Vagina (tissue), 2 donors: ENCODE measurements at regions not wholly inside any gene's neighbourhood (a gene's known extent, or its start where the extent isn't known, plus 50 kb on each side); places are given as distances from the start of the nearest gene placed in this dataset.

Experiments
- DNase-seq, 2 donors: peaks; one replicate each; pipeline ENCODE4 v3.0.0-alpha.2; 2017; ENCODE audit errors: extremely low spot score in 2 of 2
- H3K27ac ChIP-seq: fragments of 200-600 bp; sonication (generic); one replicate; pipeline ENCODE4 v1.5.1; 2019
- H3K27me3 ChIP-seq: fragments of 200-600 bp; sonication (generic); one replicate; pipeline ENCODE4 v1.5.1; 2019
- H3K36me3 ChIP-seq, 2 donors: fragments of 200-600 bp; sonication (generic); one replicate each; pipeline ENCODE4 v1.5.1; 2017 to 2019
- H3K4me1 ChIP-seq: fragments of 200-600 bp; sonication (generic); one replicate; pipeline ENCODE4 v1.5.1; 2019
- H3K4me3 ChIP-seq, 2 donors: fragments of 200-600 bp; sonication (generic); 1 replicate in 1 of 2; 2 replicates in 1 of 2; pipeline ENCODE4 v1.5.1; 2016 to 2019
- H3K9me3 ChIP-seq: fragments of 200-600 bp; sonication (generic); one replicate; pipeline ENCODE4 v1.5.1; 2019
- POLR2A ChIP-seq, 2 donors: fragments of 450-650 bp; IDR thresholded peaks; one replicate each; pipeline ENCODE4 v1.6.1; 2017; ENCODE audit warnings: antibody characterized with exemption in 2 of 2, mild to moderate bottlenecking in 2 of 2, moderate library complexity in 2 of 2
- POLR2AphosphoS5 ChIP-seq, 2 donors: sonication (generic); formaldehyde crosslinking; IDR thresholded peaks; one replicate each; pipeline ENCODE4 v1.9.0; 2017; ENCODE audit warnings: antibody characterized with exemption in 2 of 2, mild to moderate bottlenecking in 2 of 2, low read depth in 1 of 2; ENCODE audit not compliant: insufficient read depth in 1 of 2
- intact Hi-C: fragments of 100-400 bp; cut with DNase I; formaldehyde crosslinking; loops from one replicate; pipeline ENCODE4 v1.15.1; 2023
- TF ChIP-seq, protein P1 (sequence below), 3 experiments: fragments of 450-650 bp in 2 of 3; fragments of 200-600 bp in 1 of 3; sonication (generic) in 1 of 3; IDR thresholded peaks; one replicate each; pipeline ENCODE4 v1.5.1; 2017 to 2019; ENCODE audit warnings: antibody characterized with exemption in 3 of 3, mild to moderate bottlenecking in 2 of 3, moderate library complexity in 2 of 3

DNA sequence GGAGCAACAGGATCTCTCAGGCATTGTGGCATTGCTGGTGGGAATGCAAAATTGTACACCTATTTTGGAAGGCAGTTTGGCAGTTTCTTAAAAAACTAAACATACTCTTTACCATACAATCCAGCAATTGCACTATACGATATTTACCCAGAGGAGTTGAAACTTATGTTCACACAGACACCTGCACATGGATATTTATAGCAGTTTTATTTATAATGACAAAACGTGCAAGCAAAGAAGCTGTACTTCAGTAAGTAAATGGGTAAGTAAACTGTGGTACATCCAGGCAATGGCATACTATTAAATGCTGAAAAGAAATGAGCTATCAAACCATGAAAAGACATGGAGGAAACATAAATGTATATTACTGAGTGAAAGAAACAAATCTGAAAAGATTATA is 71.6 kb upstream of the UBAC2 start:
- H3K36me3 ChIP-seq, result no peaks in the 10 kb centered on the region
- no peaks in the 10 kb centered on the region for H3K9me3 ChIP-seq
- H3K4me3 ChIP-seq, result no peak overlapping the region

DNA sequence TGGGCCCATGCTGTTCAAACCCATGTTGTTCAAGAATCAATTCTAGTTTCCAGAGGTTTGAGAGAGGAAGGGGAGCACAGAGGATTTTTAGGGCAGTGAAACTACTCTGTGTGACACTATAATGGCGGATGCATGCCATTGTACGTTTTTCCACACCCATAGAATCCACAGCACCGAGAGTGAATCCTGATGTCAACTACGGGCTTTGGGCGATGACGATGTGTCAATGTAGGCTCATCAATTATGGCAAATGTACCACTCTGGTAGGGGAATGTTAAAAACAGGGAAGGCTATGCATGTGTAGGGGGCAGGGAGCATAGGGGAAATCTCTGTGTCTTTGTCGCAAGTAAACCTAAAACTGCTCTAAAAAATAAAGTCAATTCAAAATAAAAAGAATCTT is 70.7 kb upstream of the UBAC2 start:
- Histone ChIP-seq H3K4me1 (no peaks in the 10 kb centered on the region), H3K27ac (no peak overlapping the region), H3K4me3 (no peak overlapping the region), H3K27me3 (no peaks in the 10 kb centered on the region), H3K36me3 (no peaks in the 10 kb centered on the region), H3K9me3 (no peaks in the 10 kb centered on the region)
- intact Hi-C loops, result no loop called here
- TF ChIP-seq, protein P1, sequence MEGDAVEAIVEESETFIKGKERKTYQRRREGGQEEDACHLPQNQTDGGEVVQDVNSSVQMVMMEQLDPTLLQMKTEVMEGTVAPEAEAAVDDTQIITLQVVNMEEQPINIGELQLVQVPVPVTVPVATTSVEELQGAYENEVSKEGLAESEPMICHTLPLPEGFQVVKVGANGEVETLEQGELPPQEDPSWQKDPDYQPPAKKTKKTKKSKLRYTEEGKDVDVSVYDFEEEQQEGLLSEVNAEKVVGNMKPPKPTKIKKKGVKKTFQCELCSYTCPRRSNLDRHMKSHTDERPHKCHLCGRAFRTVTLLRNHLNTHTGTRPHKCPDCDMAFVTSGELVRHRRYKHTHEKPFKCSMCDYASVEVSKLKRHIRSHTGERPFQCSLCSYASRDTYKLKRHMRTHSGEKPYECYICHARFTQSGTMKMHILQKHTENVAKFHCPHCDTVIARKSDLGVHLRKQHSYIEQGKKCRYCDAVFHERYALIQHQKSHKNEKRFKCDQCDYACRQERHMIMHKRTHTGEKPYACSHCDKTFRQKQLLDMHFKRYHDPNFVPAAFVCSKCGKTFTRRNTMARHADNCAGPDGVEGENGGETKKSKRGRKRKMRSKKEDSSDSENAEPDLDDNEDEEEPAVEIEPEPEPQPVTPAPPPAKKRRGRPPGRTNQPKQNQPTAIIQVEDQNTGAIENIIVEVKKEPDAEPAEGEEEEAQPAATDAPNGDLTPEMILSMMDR (IDR thresholded peaks at IDR 0.05), result no peak
- TF ChIP-seq POLR2AphosphoS5 (IDR thresholded peaks at IDR 0.05; ENCODE audit: insufficient read depth in 1 of 2, low read depth in 1 of 2) (no peak), POLR2A (IDR thresholded peaks at IDR 0.05) (no peak)
- no peak for DNase-seq

More for the DNA sequence above, 71.6 kb upstream of the UBAC2 start:
- TF ChIP-seq POLR2AphosphoS5 (IDR thresholded peaks at IDR 0.05; ENCODE audit: insufficient read depth in 1 of 2, low read depth in 1 of 2), result no peak
- TF ChIP-seq, protein P1 (IDR thresholded peaks at IDR 0.05), result no peak
- H3K4me1 ChIP-seq, result no peaks in the 10 kb centered on the region
- no peak overlapping the region for H3K27ac ChIP-seq
- DNase-seq, result no peak
- intact Hi-C loops, result no loop called here
- H3K27me3 ChIP-seq, result no peaks in the 10 kb centered on the region

DNA sequence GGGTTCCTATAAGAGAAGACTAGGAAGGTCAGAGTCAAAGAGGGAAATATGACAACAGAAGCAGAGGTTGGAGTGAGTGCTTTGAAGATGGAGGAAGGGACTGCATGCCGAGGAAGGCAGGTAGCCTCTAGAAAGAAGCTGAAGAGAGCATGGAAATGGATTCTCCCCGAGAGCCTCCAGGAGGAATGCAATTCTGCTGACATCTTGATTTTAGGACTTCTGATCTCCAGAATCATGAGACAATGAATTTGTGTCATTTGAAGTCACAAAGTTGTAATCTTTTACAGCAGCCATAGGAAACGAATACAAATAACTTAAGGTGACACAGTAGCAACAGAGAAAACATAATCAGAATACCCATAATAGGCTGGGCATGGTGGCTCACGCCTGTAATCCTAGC is 69.2 kb upstream of the UBAC2 start:
- intact Hi-C loops, result no loop called here
- TF ChIP-seq POLR2AphosphoS5 (IDR thresholded peaks at IDR 0.05; ENCODE audit: insufficient read depth in 1 of 2, low read depth in 1 of 2) (no peak), POLR2A (IDR thresholded peaks at IDR 0.05) (no peak)
- TF ChIP-seq, protein P1 (IDR thresholded peaks at IDR 0.05), result no peak
- H3K27ac ChIP-seq, result no peak overlapping the region
- DNase-seq, result no peak
- H3K4me1 ChIP-seq, result no peaks in the 10 kb centered on the region
- no peaks in the 10 kb centered on the region for H3K9me3 ChIP-seq
- H3K4me3 ChIP-seq, result no peak overlapping the region
- H3K27me3 ChIP-seq, result no peaks in the 10 kb centered on the region
- no peaks in the 10 kb centered on the region for H3K36me3 ChIP-seq

DNA sequence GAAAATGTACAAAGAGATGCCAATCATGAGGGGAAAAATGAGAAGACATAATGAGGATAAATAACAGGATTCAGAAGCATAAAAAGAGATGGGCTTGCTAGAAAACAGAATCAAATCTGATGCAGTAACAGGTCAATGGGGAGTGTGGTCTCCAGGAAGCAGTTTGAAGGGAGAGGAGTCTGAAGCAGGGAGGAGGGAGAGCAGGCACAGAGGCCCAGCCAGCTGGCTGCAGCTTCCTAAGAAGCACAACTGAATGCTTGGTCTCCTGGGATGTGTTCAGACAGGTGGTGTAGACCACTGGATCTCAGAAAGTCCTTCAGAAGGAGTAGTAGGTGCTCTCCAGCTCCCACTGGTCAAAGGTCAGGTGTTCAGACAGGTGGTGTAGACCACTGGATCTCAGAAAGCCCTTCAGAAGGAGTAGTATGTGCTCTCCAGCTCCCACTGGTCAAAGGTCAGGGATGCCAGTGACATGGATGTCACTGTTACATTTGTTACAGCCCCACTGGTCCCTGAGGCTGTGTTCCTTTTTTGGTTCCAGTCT is 68.3 kb upstream of the UBAC2 start:
- Histone ChIP-seq H3K27me3 (no peaks in the 10 kb centered on the region), H3K27ac (no peak overlapping the region), H3K4me3 (no peak overlapping the region), H3K9me3 (no peaks in the 10 kb centered on the region), H3K4me1 (no peaks in the 10 kb centered on the region), H3K36me3 (no peaks in the 10 kb centered on the region)
- TF ChIP-seq POLR2AphosphoS5 (IDR thresholded peaks at IDR 0.05; ENCODE audit: insufficient read depth in 1 of 2, low read depth in 1 of 2) (no peak), POLR2A (IDR thresholded peaks at IDR 0.05) (no peak)
- TF ChIP-seq, protein P1 (IDR thresholded peaks at IDR 0.05), result no peak
- intact Hi-C loops, result no loop called here
- no peak for DNase-seq

DNA sequence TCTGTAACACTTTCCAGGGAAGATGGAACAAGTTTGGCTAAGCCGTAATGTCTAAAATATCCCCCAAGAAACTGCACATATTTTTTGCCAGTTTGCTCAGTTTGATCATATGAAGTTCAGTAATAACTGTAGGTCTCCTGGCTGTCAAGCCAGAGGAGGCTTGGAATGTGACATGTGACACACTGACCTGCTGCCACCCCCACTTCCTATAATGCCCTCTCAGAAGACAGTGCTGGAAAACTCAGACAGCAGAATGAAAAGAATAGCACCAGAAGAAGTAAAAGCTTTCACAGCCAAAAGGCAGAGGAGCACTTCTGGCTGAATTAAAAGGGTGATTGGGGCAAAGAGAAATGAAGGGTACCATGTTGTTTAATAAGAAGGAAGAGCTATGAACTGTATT is 67.4 kb upstream of the UBAC2 start:
- no peaks in the 10 kb centered on the region for H3K4me1 ChIP-seq
- no peaks in the 10 kb centered on the region for H3K9me3 ChIP-seq
- no peak overlapping the region for H3K27ac ChIP-seq
- no peak overlapping the region for H3K4me3 ChIP-seq
- TF ChIP-seq, protein P1 (IDR thresholded peaks at IDR 0.05), result no peak
- TF ChIP-seq POLR2A (IDR thresholded peaks at IDR 0.05) (no peak), POLR2AphosphoS5 (IDR thresholded peaks at IDR 0.05; ENCODE audit: insufficient read depth in 1 of 2, low read depth in 1 of 2) (no peak)
- intact Hi-C loops, result no loop called here
- no peak for DNase-seq
- no peaks in the 10 kb centered on the region for H3K36me3 ChIP-seq
- no peaks in the 10 kb centered on the region for H3K27me3 ChIP-seq
